CD4-positive, alpha-beta T cell (primary cell): ENCODE measurements at regions not wholly inside any gene's neighbourhood (a gene's known extent, or its start where the extent isn't known, plus 50 kb on each side); places are given as distances from the start of the nearest gene placed in this dataset.

Source experiments
- ATAC-seq: fragments of 200-7000 bp; cut with Tn5 transposase; one replicate; pipeline ENCODE4 v1.10.0; 2022; ENCODE audit warnings: mild to moderate bottlenecking; ENCODE audit not compliant: poor library complexity
- CTCF ChIA-PET: fragments of 350-600 bp; sonication (Branson Sonifier 250); formaldehyde crosslinking; loops from one replicate; lab custom pipeline; 2021; ENCODE audit warnings: antibody characterized with exemption, inconsistent platforms; lab: Charles Lee
- POLR2A ChIA-PET: fragments of 350-600 bp; sonication (Branson Sonifier 250); formaldehyde crosslinking; loops from one replicate; lab custom pipeline; 2021; ENCODE audit warnings: antibody characterized with exemption, inconsistent platforms; lab: Charles Lee
- DNase-seq, 14 experiments: peaks; one replicate each; pipeline ENCODE4 v3.0.0-alpha.2; 2013 to 2020; ENCODE audit warnings: mixed read lengths in 2 of 14
- H3K27ac ChIP-seq, 2 donors: one replicate each; pipeline versions ENCODE4 v1.5.1 to v1.7.0; 2013; ENCODE audit warnings: low read length in 2 of 2, low read depth in 1 of 2, mild to moderate bottlenecking in 1 of 2
- H3K27me3 ChIP-seq, 2 experiments: 1 replicate in 1 of 2; 2 replicates in 1 of 2; pipeline versions ENCODE4 v1.6.1 to v1.7.0; 2013; ENCODE audit warnings: low read length in 2 of 2, control low read depth in 1 of 2, mild to moderate bottlenecking in 1 of 2, moderate library complexity in 1 of 2; ENCODE audit not compliant: insufficient read depth in 2 of 2, control insufficient read depth in 1 of 2
- H3K36me3 ChIP-seq: one replicate; pipeline ENCODE4 v1.6.1; 2013; ENCODE audit warnings: low read length, control low read depth; ENCODE audit not compliant: insufficient read depth
- H3K4me1 ChIP-seq: one replicate; pipeline ENCODE4 v1.6.1; 2013; ENCODE audit warnings: low read length, control low read depth; ENCODE audit not compliant: insufficient read depth
- H3K4me3 ChIP-seq: one replicate; pipeline ENCODE4 v1.5.1; 2013; ENCODE audit warnings: mild to moderate bottlenecking, low read length, moderate library complexity
- H3K9me3 ChIP-seq, 2 experiments: 1 replicate in 1 of 2; 2 replicates in 1 of 2; pipeline versions ENCODE4 v1.6.1 to v1.7.0; 2013; ENCODE audit warnings: low read length in 2 of 2, mild to moderate bottlenecking in 2 of 2, control low read depth in 1 of 2, moderate library complexity in 1 of 2; ENCODE audit not compliant: control insufficient read depth in 1 of 2, insufficient read depth in 1 of 2
- H3K27ac Mint-ChIP-seq: one replicate; pipeline ENCODE4 v1.8.0; 2020; ENCODE audit warnings: mixed read lengths
- H3K27me3 Mint-ChIP-seq: one replicate; pipeline ENCODE4 v1.8.0; 2021; ENCODE audit warnings: mixed read lengths
- H3K36me3 Mint-ChIP-seq: one replicate; pipeline ENCODE4 v1.8.0; 2021; ENCODE audit warnings: low read depth, mixed read lengths
- H3K4me1 Mint-ChIP-seq: one replicate; pipeline ENCODE4 v1.8.0; 2021; ENCODE audit warnings: low read depth, mixed read lengths
- H3K4me3 Mint-ChIP-seq: one replicate; pipeline ENCODE4 v1.8.0; 2020; ENCODE audit warnings: mild to moderate bottlenecking, mixed read lengths
- H3K9me3 Mint-ChIP-seq: one replicate; pipeline ENCODE4 v1.8.0; 2020; ENCODE audit warnings: mixed read lengths
- intact Hi-C, 2 experiments: fragments of 100-400 bp; cut with DNase I in 1 of 2; cut with micrococcal nuclease in 1 of 2; formaldehyde crosslinking; loops; one replicate each; pipeline versions ENCODE4 v1.15.1 to v1.9.0; 2023 to 2025; cut with DNase I, micrococcal nuclease
- TF ChIP-seq, protein P1 (sequence below): fragments of 200-600 bp; IDR thresholded peaks from one replicate; pipeline ENCODE4 v1.8.0; 2022; ENCODE audit warnings: antibody characterized with exemption, mild to moderate bottlenecking

DNA sequence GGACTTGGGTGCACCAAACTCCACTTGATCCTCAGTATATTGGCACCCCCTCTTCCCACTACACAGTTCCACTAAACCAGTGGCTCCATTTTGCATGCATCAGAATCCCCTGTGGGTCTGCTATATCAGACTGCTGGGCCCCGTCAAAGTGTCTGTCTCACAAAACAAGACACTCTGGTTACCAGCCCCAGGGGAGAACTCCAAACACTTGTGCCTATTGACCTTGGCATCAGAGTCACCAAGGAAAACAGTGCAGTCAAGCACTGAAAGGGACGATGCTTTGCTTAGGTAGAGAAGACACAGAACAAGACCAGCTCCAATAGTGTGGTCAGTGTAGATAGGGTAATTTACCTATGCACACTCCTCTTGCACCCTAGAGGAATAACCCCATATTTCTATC, 205.8 kb upstream of the RAI14 start:
- Histone ChIP-seq H3K4me3 (no peak overlapping the region), H3K27me3 (peaks cover 14 to 16% of the 10 kb centered on the region in 2 experiments), H3K9me3 (no peaks in the 10 kb centered on the region), H3K4me1 (no peaks in the 10 kb centered on the region), H3K27ac (no peak overlapping the region), H3K36me3 (no peaks in the 10 kb centered on the region)
- ATAC-seq (no peak), DNase-seq (no peak)
- no peaks in the 10 kb centered on the region for H3K4me1 Mint-ChIP-seq
- H3K36me3 Mint-ChIP-seq: no peaks in the 10 kb centered on the region
- intact Hi-C loops: no loop called here
- ChIA-PET POLR2A (no interaction called here), CTCF (no interaction called here)
- TF ChIP-seq, protein P1, sequence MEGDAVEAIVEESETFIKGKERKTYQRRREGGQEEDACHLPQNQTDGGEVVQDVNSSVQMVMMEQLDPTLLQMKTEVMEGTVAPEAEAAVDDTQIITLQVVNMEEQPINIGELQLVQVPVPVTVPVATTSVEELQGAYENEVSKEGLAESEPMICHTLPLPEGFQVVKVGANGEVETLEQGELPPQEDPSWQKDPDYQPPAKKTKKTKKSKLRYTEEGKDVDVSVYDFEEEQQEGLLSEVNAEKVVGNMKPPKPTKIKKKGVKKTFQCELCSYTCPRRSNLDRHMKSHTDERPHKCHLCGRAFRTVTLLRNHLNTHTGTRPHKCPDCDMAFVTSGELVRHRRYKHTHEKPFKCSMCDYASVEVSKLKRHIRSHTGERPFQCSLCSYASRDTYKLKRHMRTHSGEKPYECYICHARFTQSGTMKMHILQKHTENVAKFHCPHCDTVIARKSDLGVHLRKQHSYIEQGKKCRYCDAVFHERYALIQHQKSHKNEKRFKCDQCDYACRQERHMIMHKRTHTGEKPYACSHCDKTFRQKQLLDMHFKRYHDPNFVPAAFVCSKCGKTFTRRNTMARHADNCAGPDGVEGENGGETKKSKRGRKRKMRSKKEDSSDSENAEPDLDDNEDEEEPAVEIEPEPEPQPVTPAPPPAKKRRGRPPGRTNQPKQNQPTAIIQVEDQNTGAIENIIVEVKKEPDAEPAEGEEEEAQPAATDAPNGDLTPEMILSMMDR: no peak
- H3K4me3 Mint-ChIP-seq: no peak overlapping the region
- H3K27ac Mint-ChIP-seq: no peak overlapping the region
- H3K27me3 Mint-ChIP-seq: peaks cover 59% of the 10 kb centered on the region
- H3K9me3 Mint-ChIP-seq: no peaks in the 10 kb centered on the region

- Mint-ChIP-seq H3K27me3 (peaks cover 54% of the 10 kb centered on the region), H3K27ac (no peak overlapping the region), H3K4me3 (no peak overlapping the region), H3K4me1 (no peaks in the 10 kb centered on the region), H3K36me3 (no peaks in the 10 kb centered on the region), H3K9me3 (no peaks in the 10 kb centered on the region)
- no peak overlapping the region for H3K27ac ChIP-seq
- intact Hi-C loops: no loop called here
- no peak for ATAC-seq
- no peaks in the 10 kb centered on the region for H3K4me1 ChIP-seq
- H3K36me3 ChIP-seq: no peaks in the 10 kb centered on the region
- ChIA-PET CTCF (no interaction called here), POLR2A (no interaction called here)
- no peak for DNase-seq
- H3K27me3 ChIP-seq: peaks cover 14 to 16% of the 10 kb centered on the region in 2 experiments
- no peak overlapping the region for H3K4me3 ChIP-seq
- TF ChIP-seq, protein P1: no peak
- no peaks in the 10 kb centered on the region for H3K9me3 ChIP-seq
These were observed 203.8 kb upstream of the RAI14 start for GRCh38 chr5:34452170-34452828.

GRCh38 chr5:34455098-34455497, 201.0 kb upstream of the RAI14 start:
- no peak overlapping the region for H3K4me3 Mint-ChIP-seq
- no peak overlapping the region for H3K27ac Mint-ChIP-seq
- DNase-seq (no peak), ATAC-seq (no peak)
- intact Hi-C loops: no loop called here
- H3K36me3 Mint-ChIP-seq: no peaks in the 10 kb centered on the region
- Histone ChIP-seq H3K27ac (no peak overlapping the region), H3K36me3 (no peaks in the 10 kb centered on the region), H3K27me3 (peaks cover 4 to 6% of the 10 kb centered on the region in 2 experiments), H3K9me3 (no peaks in the 10 kb centered on the region), H3K4me1 (no peaks in the 10 kb centered on the region), H3K4me3 (no peak overlapping the region)
- POLR2A ChIA-PET: no interaction called here
- H3K9me3 Mint-ChIP-seq: no peaks in the 10 kb centered on the region
- H3K4me1 Mint-ChIP-seq: no peaks in the 10 kb centered on the region
- H3K27me3 Mint-ChIP-seq: peaks cover 39% of the 10 kb centered on the region
- CTCF ChIA-PET: no interaction called here
- TF ChIP-seq, protein P1: no peak
